ENCODE measurements at regions not wholly inside any gene's neighbourhood (a gene's known extent, or its start where the extent isn't known, plus 50 kb on each side); places are given as distances from the start of the nearest gene placed in this dataset.

DNA sequence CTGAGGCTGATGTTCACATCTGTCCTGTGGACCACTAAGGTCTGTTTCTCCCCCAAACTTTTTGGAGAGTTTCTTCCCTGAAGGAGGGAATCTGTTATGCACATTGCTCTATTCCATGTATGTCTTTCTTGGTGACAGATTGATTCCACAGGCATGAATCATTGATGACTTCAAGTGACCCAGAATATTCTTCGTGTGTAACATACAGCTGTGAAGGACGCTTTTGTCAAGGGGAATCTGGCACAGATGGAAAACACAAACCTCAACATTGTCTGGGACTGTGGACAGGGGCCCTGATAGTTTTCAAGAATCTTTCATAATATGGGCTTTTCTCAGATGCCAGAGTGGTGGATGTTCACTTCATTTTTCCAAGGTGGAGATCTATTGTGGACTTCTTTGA is 223.1 kb upstream of the MAF start:
- no peak for TF ChIP-seq POLR2A (IDR thresholded peaks at IDR 0.05)
- TF ChIP-seq, protein P1, sequence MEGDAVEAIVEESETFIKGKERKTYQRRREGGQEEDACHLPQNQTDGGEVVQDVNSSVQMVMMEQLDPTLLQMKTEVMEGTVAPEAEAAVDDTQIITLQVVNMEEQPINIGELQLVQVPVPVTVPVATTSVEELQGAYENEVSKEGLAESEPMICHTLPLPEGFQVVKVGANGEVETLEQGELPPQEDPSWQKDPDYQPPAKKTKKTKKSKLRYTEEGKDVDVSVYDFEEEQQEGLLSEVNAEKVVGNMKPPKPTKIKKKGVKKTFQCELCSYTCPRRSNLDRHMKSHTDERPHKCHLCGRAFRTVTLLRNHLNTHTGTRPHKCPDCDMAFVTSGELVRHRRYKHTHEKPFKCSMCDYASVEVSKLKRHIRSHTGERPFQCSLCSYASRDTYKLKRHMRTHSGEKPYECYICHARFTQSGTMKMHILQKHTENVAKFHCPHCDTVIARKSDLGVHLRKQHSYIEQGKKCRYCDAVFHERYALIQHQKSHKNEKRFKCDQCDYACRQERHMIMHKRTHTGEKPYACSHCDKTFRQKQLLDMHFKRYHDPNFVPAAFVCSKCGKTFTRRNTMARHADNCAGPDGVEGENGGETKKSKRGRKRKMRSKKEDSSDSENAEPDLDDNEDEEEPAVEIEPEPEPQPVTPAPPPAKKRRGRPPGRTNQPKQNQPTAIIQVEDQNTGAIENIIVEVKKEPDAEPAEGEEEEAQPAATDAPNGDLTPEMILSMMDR (IDR thresholded peaks at IDR 0.05): no peak
